ENCODE measurements at regions not wholly inside any gene's neighbourhood (a gene's known extent, or its start where the extent isn't known, plus 50 kb on each side); places are given as distances from the start of the nearest gene placed in this dataset.
"Not testable (repeated sequence)": the region's sequence is repeated elsewhere in the genome, so short reads cannot be mapped to it uniquely, and the experiment has no call there.

DNA sequence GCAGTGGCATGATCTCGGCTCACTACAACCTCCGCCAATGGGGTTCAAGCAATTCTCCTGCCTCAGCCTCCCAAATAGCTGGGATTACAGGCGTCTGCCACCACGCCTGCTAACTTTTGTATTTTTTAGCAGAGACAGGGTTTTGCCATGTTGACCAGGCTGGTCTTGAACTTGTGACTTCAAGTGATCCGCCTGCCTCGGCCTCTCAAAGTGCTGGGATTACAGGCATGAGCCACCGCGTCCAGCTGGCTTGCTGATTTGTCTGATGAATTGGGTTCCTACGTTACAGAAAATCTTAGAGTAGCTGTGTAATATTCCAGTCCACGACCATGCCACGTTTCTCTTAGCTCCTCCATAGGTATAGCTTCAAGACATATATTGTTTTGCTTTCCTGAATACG, 102.6 kb upstream of the OTOS start:
- DNase-seq = not testable (repeated sequence)

DNA sequence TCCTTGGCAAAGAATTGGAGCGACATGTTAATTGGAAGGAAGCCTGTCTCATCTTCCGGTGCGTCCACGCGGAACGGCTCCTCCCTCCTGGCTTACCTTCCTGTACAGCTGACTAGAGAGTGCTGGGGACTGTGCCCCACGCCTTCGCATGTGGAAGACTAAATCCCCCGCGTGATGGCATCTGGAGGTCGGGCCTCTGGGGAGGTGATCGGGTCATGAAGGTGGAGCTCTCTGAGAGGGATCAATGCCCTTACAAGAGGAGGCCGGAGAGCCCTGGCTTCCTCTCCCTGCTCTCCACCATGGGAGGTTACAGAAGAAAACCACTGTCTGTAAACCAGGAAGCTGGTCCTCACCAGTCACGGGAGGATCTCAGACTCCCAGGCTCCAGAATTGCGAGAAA, 104.1 kb upstream of the OTOS start:
- no peak for DNase-seq

DNA sequence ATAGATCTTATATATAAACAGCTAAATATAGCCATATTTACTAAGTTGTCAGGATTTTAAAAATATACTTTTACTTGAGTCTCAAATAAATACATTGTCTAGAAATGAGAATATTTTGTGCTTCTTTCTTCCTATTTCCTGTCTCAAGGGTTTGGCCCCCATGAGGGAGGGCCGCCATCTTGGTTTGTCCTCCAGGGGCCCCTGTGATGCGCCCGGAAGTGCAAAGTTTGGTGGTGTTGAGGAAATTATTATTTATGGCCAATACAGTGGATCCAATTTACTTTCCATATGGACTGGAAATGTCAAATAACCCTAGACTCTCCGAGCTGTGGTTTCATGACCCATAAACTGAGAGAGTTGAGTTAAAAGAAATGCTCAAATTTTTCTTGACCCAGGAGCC, 104.7 kb upstream of the OTOS start:
- DNase-seq = no peak

DNA sequence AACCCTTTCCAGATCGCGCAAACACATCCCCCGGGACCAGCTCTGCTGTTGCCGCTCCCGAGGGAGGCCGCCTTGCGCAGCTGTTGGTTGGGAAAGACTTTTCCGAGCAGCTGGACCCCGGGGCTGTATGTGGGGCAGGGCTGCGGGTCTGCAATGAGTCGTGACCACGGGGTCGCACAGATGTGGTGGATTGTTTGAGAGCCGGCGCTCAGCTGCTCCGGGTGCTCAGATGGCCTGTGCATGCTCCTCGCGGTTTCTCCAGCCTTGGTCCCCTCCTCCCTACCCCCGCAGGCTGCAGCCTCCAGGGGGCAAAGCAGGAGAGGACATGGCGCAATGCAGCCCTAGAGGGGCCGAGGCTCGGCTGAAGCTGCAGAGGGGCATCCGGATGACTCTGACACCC, 105.2 kb upstream of the OTOS start:
- no peak for DNase-seq

DNA sequence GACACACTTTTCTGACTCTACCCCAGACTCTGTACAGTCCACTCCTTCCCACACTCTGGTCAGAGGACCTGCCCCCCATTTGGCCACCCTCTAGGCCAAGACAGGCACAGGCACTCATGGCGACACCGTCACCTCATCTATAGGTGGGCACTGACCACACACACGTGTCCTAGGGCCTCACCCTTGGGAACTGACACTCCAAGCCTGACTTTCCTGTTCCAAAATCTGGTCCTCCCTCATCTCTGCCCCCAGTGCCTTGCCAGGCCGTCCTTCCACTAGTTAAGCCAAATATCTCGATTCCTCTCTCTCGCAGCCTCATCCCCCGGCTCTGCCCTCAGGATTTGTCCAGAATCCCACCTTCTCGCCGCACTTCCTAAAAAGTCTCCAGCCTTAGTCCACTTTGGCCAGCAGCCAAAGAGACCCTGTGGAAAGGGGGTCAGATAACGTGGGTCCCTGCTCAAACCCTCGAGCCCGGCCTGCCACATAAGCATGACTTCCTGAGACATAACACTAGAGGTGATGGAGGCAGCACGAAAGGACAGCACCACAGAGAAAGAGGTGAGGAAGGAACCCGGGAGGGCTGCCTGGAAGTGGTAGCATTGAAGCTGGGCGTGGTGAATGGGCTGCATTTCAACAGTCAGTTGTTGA, 105.8 kb upstream of the OTOS start:
- DNase-seq = no peak

DNA sequence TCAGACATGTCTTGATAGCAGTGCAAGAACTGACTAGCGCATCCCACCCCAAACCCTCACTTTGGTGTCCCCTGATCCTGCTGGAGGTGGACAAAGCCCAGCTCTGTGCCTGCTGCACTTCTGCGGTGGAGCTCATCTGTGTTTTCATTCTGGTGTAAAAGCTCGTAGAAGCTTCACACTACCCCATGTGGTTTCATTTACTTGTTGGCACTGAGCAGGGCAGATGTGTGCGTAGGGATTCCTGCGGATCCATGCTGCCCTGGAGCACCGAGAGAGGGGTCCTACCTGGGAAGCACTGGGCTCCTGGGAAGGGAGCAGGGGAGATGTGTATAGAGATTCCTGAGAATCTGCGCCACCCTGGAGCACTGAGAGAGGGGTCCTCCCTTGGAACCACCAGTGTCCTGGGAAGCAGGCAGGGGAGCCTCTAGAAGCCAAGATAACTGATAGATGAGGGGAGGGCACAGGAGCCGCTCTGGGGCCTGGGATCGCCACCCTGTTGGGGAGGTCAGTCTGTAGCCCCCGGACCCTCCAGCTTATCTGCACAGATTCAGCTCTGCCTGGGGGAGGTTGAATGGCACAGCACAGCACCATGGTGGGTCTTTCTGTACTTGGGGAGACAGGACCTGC, 106.9 kb upstream of the OTOS start:
- no peak for DNase-seq

DNA sequence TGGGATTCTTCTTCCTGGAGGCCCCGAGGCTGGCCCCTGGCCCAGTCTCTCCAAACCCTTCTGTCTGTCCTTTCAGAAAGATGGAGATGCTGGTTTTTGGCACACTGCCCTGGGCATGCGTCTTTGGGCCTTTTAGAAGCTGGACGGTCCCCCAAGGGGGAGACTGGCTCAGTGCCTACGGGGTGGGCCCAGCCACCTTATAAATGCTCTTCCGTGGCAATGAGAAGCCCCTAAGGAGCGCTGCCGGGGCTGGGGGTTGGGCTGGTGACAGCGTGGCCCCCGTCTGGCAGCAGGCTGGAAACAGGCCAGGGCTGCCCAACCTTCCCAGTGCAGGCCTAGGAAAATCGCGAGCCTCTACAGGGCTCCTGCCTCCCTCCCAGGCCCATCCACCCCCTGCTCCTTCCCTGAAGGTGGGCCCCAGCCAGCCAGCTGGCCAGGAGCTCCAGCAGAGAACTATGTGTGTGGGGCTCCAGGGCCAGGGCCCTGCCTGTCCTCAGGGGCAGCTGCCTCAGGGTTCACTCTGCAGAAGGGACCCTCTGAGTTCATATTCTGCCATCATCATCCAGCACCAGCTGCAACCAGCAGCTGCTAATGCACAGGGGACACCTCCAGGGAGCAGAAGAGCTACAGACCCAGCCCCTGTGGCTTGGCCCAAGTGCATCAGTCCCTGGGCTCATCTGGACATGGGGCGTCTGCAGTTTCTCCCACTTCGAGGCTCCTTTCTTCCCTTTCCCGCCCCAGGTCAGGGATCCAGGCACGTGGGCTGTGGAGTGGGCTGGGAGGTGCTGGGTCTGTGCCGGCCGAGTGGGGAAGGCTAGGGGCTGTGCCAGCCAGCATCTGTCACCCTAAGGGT, 107.6 kb upstream of the OTOS start:
- DNase-seq = no peak

DNA sequence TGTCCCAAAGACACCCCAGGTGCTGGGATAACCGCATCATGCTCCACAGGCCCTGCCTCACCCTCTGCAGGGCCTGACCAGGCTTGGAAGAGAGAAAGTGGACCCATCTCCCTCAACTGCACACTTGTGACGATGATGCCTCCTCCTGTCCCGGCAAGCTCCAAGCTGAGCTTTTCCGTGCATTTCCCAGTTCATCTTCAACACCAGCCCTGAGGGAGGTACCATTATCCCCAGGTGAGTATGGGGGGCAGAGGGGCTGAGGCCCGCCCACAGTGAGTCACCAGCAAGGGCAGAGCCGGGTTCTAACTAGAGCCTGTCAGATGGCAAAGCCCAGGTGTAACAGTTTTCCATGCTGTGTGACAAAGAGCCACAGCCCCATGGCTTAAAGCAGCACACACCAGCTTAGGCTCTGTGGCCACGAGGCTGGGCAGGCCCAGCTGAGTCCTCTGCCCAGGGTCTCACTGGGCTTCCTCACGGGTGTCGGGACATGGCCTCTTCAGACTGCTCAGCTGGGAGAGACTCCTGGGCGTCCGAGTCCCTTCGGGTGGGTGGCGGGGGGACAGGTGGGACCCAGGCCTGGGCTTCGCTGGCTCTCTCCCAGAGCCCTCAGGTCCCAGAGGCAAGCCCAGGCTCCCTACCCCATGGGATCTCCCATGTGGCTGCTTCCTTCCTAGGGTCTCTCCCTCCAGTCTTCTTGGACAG, 108.4 kb upstream of the OTOS start:
- no peak for DNase-seq

DNA sequence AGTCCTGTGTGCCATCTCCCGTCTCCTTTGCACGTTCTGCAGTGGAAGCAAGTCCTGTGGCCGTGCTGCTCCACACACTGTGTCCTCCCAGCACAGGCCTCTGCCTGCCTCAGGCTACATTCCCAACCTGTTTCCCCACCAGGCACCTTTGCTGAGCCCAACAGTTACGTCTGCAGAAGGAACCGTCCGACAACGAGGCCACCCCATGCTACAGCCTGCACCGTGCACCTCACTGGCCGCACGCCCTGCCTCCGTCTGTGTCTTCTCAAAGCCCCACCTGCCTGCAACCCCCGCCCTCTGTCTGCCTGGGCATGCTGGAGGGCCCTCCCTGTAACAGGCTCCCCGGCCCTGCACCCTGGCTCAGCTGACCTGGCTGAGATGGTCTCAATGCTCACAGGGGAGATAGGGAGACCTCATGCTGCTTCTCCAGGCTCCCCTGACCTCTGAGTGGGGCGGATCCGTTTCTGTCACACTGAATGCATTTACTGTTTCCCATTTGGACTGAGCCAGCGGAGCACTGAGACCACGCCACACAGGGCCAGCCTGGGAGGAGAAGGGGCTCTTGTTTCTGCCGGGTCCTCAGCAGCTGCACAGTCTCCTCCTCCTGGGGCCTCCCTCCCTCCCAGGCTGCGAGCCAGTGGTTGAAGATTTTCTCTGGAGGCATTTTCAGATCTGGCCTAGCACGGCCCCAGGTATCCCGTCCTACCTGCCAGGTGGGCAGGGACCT, 109.1 kb upstream of the OTOS start:
- DNase-seq = no peak

DNA sequence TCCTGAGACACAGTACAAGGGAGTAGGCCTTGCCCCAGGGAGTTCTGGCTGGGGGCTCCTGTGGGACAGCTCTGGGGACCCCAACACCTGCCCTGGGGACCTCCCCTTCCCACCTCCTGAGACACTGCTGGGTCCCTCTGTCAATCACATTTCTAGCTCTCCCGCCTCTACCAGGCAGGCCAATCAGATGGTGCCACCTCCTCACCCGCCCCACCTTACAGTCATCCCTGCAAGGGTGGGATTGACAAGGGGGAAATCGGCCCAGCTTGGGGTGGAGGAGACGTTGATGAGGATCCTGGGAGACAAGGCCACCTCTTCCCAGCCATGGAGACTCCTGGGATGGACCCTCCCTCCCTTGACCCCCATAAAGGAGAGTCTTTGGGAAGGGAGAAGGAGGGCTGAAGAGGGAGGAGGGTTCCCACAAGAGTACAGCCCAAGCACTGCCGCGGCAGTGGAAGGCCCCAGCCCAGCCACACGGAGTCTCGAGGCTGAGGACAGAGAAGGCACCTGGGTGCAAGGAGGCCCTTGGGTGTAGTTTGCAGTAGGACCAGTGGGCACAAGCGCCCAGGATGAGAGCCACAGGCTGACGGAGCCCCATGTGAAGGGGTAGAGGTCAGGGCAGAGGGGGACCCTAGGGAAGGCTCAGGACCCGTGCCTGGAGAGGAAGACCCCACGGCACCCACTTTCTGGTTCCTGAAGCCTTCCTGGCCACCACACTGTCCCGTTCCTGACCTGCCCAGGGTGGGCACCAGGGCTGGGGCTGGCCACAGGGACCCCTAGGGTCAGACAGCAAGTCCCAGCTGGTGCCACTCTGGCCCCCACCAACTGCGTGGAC, 109.9 kb upstream of the OTOS start:
- no peak for DNase-seq

DNA sequence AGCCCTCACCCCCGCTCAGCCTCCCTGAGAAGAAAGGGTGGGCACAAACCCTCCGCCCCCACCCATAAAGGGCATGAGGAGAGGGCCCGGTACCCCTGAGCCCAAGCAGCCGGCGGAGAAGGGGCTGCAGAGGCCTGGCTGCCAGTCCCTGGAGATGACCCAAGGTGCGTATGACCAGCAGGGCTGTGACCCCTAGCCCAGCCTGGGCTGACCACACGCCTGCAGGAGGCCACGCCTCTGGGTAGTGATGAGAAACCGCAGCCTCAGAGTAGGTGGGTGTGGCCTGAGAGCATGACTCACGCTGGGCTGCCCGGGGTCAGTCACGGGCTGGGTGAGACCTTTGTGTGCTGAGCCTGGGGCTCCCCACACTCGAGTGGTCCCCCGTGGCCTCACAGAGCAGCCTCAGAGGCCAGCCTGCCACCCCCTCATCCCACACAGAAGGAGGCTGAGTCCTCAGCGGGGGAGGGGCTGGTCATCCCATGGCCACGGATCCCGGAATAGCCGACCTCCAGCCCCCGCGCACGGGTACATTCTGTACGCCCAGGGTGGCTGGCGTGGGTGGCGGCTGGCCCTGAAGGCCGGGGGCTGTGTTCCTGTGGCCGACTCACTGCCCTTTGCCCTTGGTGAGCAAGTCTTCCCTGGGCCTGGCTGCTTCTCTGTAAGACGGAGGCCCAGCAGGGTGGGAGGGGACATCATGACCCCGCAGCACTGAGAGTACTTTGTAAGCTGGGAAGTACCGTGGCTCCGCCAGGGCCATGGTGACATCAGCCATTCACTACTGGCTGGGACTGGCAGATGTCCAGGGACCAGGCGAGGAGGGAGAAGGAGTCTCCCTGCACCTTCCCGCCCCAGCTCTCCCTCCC, 110.8 kb upstream of the OTOS start:
- DNase-seq = no peak

DNA sequence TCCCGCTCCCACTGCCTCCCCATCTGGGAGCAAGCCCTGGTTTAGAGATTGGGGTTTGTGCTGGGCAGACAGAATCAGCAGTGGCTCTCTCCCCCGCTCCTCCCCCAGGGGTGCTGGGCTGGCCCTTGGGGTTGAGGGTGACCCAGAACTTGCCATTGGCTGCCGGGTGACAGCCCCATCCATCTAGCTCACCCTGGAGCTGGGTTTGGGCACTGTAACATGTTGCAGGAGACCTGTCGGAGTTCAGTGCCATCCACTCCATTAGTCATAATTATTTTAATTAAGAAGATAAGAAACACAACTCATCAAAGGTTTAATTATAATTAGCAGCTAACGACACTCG, 111.4 kb upstream of the OTOS start:
- DNase-seq = no peak

DNA sequence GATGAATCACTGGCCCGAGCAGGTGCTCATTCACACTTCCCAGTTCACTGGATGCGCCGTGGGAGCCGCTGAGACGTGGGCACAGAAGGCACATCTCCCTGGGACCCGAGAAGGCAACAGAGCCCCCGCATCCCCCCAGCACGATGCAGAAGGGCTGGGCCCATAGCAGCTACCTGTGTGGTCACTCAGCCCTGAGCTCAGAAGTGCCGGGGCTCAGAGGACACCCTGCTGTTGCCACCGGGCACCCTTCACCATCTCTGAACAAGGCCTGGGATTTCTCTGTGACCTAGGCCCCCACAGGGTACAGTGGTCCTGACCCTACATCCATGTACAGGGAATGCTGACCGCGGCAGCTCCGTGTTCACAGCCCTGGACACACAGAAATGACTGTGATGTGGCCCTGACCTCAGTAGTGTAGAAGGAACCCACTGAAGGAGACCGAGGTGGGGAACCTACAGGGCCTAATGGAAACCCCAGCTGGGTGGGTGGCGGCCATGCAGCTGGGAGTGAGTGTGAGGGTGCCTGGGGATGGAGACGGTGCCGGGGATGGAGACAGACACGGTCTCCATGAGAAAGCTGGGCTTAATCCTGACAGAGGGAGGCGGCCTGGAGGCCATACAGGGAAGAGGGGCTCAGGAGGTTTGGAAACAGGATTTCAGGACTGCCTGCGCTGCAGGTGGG, 111.9 kb upstream of the OTOS start:
- DNase-seq = no peak

DNA sequence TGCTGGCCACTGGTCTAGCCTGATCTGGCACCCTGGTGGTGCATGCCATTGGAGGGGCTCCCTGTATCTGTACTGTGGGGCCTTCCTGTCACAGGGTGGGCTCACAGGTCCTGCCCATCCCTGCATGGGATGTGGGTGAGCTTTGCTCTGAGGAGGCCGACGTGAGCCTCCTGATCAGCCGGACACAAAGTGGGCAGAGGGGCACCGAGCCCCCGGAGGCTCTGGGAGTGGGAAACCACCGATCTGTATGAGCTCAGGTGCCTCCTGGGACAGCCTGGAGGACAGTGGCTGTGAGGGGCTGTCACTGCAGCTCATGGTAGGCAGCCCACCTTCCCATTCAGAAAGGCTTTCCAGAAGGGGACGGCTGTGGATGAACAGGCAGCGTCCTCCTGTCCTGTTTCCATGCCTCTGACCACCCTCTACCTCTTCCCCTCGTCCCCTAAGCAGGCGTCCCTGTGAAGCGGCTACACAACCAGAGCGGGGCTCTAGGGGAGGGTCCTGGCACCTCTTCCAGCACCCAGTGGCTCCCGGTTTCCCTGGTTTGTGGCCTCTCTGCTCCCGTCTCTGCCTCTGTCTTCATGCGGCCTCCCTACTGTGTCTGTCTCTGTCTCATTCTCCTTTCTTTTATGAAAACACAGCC, 112.5 kb upstream of the OTOS start:
- no peak for DNase-seq

DNA sequence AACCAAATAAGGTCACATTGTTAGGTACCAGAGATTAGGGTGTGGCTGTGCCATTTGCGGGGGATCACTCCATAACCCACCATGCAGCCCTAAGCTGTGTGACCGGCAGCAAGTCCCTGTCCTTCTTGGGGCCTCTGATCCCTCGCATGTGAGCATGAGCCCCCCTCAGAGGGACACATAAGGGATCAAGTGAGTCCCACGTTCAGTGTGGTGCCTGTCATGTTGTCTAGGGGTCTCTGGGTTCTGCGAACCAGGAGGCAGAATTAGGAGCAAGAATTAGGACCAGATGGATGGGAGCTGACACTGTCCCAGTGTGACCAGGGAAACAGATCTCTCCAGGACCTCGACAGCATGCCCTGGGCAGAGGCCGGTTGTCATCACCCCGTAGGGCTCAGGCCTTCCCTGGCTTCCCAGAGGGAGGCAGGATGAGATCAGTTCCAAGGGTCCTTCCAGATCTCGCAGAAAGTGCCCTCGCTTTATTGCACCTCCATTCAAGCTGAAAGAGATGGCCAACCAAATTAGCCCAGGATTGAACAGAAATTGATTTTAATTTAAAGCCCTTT, 113.2 kb upstream of the OTOS start:
- DNase-seq = no peak

DNA sequence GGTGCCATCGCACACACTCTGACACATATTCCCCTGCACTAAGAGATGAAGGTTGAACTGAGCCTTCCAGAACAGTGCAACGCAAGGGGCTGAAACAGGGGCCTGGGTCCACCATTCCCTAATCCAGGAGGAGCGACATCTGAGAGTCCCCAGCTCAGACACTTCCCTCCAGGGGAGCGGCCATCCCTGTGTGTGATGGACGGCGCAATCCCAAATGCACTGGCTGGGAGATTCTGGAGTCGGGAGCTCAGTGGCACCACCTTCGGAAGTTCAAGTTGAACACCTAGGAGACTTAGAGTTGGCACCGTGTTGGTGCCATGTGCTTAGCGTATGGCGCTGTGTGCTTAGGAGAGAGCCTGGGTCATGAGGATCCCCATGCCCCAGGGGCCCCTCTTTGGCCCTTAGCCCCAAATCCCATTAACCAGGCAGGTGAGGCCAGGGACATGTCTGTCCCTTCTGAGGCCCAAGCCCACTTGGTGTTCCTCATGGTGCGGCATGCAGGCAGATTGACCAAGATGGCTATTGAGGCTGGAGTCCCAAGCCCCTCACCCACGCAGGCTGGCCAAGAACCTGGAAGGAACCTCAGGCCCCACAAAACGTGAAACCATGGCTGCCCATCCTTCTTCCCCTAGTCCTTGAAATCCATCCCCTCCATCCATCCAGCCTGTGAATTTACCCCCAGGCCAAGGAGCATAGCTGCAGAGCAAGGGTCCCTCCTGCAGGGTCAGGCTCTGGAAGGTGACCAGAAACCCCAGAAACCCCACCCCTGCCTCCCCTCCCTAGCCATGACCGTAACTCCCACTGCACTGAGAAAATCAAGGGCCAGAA, 114.1 kb upstream of the OTOS start:
- no peak for DNase-seq

DNA sequence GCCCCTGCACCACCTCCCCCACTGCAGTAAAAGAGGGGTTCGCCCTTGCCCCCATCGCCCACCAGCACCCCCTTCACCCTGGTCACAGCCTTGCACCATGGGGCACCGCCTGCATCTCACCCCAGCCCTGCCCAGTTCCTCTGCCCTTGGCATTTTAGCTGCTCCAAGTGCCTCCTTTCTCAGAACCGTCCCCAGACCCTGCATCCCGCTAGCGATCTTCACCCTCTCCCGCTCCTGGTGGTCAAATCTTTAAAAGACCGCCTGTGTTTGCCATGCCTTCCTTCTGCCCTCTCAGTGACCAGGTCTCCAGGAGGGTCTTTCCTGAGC, 114.7 kb upstream of the OTOS start:
- DNase-seq = no peak

DNA sequence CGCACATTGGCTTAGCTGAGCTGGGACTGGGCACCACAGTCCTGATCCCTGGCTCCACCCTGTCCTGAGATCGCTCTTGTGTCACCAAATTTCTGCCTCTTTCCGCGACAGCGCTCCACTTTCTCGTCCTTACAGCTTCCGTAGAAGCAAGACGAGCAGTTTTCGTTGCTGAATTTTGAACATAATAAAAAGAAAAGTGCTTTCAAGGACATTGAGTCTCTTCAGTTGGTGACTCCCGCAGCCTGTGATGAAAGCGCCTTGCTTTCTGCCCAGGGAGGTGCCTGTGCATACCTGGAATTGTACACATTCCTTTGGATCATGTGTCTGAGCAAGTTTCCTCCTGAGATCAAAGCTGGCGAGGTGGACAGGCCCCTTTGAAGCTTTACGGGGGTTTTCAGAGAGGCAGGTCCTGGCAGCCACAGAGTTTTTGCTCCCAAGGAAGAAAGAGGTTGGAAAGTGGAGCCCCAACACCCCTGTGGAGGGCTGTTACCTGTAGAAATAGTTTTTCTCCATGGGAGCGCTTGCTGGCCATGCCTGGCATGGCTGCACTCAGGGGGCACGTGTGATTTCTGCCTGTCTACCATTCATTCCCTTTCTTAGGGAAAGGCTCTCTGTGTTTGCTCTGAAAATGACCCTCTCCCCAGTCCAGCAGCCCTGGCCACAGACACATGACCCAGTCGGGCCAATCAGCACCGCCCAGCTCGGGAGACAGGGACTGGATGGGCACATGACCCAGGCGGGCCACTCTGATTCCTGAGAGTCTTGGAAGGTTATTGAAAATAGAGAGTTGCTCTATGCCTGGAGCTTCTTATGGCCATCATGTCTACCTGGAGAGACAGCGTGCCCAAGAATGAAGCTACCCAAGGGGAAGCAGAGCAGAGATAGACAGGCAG, 115.6 kb upstream of the OTOS start:
- DNase-seq = no peak
